Kidney (tissue), 13 donors: ENCODE measurements at regions not wholly inside any gene's neighbourhood (a gene's known extent, or its start where the extent isn't known, plus 50 kb on each side); places are given as distances from the start of the nearest gene placed in this dataset.

Experiments used
- DNase-seq, 5 donors: peaks; one replicate each; pipeline ENCODE4 v3.0.0-alpha.2; 2013 to 2020
- FAIRE-seq: peaks from 2 replicates; lab custom pipeline; 2012; peaks lifted over from hg19 to GRCh38; lab: Jason Lieb, UNC
- H3K27ac ChIP-seq, 2 donors: one replicate each; pipeline ENCODE4 v1.7.0; 2013; ENCODE audit warnings: low read depth in 2 of 2, low read length in 2 of 2, inconsistent platforms in 1 of 2
- H3K27me3 ChIP-seq: one replicate; pipeline ENCODE4 v1.7.1; 2013; ENCODE audit warnings: low read length, inconsistent platforms; ENCODE audit not compliant: control insufficient read depth, insufficient read depth
- H3K36me3 ChIP-seq, 3 donors: one replicate each; pipeline versions ENCODE4 v1.7.0 to v1.7.1; 2013; ENCODE audit warnings: low read length in 3 of 3, control low read depth in 1 of 3, inconsistent platforms in 1 of 3; ENCODE audit not compliant: insufficient read depth in 3 of 3, control insufficient read depth in 2 of 3
- H3K4me1 ChIP-seq, 3 donors: one replicate each; pipeline versions ENCODE4 v1.7.0 to v1.7.1; 2013; ENCODE audit warnings: low read length in 3 of 3, inconsistent platforms in 1 of 3, low read depth in 1 of 3; ENCODE audit not compliant: control insufficient read depth in 2 of 3, insufficient read depth in 2 of 3
- H3K4me3 ChIP-seq, 3 donors: one replicate each; pipeline versions ENCODE4 v1.7.0 to v1.8.1; 2013; ENCODE audit warnings: low read length in 3 of 3, control low read depth in 1 of 3, inconsistent platforms in 1 of 3
- H3K9ac ChIP-seq, 3 donors: one replicate each; pipeline versions ENCODE4 v1.7.0 to v1.7.1; 2013; ENCODE audit warnings: low read length in 3 of 3, control low read depth in 1 of 3, inconsistent platforms in 1 of 3
- H3K9me3 ChIP-seq, 3 donors: one replicate each; pipeline versions ENCODE4 v1.7.0 to v1.7.1; 2013; ENCODE audit warnings: low read length in 3 of 3, control low read depth in 1 of 3, inconsistent platforms in 1 of 3; ENCODE audit not compliant: control insufficient read depth in 2 of 3, insufficient read depth in 1 of 3
- intact Hi-C: fragments of 100-400 bp; cut with DNase I; formaldehyde crosslinking; loops from one replicate; pipeline ENCODE4 v1.11.1; 2022
- TF ChIP-seq, protein P1 (sequence below): IDR thresholded peaks from 3 replicates; pipeline ENCODE4 v1.5.1; 2012; ENCODE audit warnings: mild to moderate bottlenecking, moderate library complexity, borderline replicate concordance; ENCODE audit not compliant: insufficient read depth; ENCODE audit errors: extremely low read depth
- donor health status: control.
- donor health status: control.
- donor health status: control.
- donor health status: control.
- donor health status: control.
- donor health status: DM: yes; HTN: yes; CAD: no.
- donor health status: Normal renal cell carcinoma (clear cell type).

GRCh38 chr10:36068542-36068941, 426.4 kb upstream of the FZD8 start:
- TF ChIP-seq, protein P1, sequence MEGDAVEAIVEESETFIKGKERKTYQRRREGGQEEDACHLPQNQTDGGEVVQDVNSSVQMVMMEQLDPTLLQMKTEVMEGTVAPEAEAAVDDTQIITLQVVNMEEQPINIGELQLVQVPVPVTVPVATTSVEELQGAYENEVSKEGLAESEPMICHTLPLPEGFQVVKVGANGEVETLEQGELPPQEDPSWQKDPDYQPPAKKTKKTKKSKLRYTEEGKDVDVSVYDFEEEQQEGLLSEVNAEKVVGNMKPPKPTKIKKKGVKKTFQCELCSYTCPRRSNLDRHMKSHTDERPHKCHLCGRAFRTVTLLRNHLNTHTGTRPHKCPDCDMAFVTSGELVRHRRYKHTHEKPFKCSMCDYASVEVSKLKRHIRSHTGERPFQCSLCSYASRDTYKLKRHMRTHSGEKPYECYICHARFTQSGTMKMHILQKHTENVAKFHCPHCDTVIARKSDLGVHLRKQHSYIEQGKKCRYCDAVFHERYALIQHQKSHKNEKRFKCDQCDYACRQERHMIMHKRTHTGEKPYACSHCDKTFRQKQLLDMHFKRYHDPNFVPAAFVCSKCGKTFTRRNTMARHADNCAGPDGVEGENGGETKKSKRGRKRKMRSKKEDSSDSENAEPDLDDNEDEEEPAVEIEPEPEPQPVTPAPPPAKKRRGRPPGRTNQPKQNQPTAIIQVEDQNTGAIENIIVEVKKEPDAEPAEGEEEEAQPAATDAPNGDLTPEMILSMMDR: no peak
- intact Hi-C loops: no loop called here
- Histone ChIP-seq H3K36me3 (no peaks in the 10 kb centered on the region), H3K9ac (no peak overlapping the region), H3K9me3 (peaks cover 0 to 6% (median 5%) of the 10 kb centered on the region in 3 donors), H3K4me3 (no peak overlapping the region), H3K4me1 (no peaks in the 10 kb centered on the region), H3K27ac (no peak overlapping the region), H3K27me3 (no peaks in the 10 kb centered on the region)
- FAIRE-seq: no peak
- DNase-seq: no peak

GRCh38 chr10:36067748-36068147, 425.7 kb upstream of the FZD8 start:
- H3K27me3 ChIP-seq: no peaks in the 10 kb centered on the region
- H3K36me3 ChIP-seq: no peaks in the 10 kb centered on the region
- no peak overlapping the region for H3K4me3 ChIP-seq
- FAIRE-seq (no peak), DNase-seq (no peak)
- TF ChIP-seq, protein P1: no peak
- H3K9me3 ChIP-seq: peaks cover 0 to 6% (median 5%) of the 10 kb centered on the region in 3 donors
- H3K27ac ChIP-seq: no peak overlapping the region
- H3K4me1 ChIP-seq: no peaks in the 10 kb centered on the region
- intact Hi-C loops: no loop called here
- H3K9ac ChIP-seq: no peak overlapping the region

DNA sequence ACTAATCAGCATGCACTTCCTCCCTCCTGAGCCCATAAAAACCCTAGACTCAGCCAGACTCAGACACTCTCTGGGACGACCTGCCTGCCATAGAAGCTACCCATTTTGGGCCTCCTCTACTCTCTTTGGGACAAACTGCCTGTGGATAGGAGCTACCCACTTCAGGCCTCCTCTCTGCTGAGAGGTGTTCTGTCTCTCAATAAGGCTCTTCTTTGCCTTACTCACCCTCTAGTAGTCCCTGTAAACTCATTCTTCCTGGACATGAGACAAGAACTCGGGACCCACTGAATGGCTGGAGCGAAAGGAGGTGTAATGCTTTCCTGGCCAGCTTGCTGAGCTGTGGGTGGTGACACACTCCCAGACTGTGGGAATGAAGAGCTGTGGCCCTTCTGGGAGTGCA, 424.8 kb upstream of the FZD8 start:
- no peak for DNase-seq
- no peak for FAIRE-seq
- no peak overlapping the region for H3K27ac ChIP-seq
- TF ChIP-seq, protein P1: no peak
- no peak overlapping the region for H3K9ac ChIP-seq
- peaks cover 0 to 6% (median 5%) of the 10 kb centered on the region in 3 donors for H3K9me3 ChIP-seq
- H3K4me1 ChIP-seq: no peaks in the 10 kb centered on the region
- H3K27me3 ChIP-seq: no peaks in the 10 kb centered on the region
- H3K36me3 ChIP-seq: no peaks in the 10 kb centered on the region
- no peak overlapping the region for H3K4me3 ChIP-seq
- intact Hi-C loops: no loop called here

- Histone ChIP-seq H3K9me3 (peaks cover 0 to 6% (median 5%) of the 10 kb centered on the region in 3 donors), H3K27ac (no peak overlapping the region), H3K4me3 (no peak overlapping the region), H3K27me3 (no peaks in the 10 kb centered on the region), H3K36me3 (no peaks in the 10 kb centered on the region), H3K9ac (no peak overlapping the region), H3K4me1 (no peaks in the 10 kb centered on the region)
- TF ChIP-seq, protein P1: no peak
- DNase-seq (peak in 1 of 5 donors; percentile 60), FAIRE-seq (no peak)
- intact Hi-C loops: no loop called here
Observed at GRCh38 chr10:36066102-36066501, 424.0 kb upstream of the FZD8 start.
